MG63 (cell line): ENCODE measurements at regions not wholly inside any gene's neighbourhood (a gene's known extent, or its start where the extent isn't known, plus 50 kb on each side); places are given as distances from the start of the nearest gene placed in this dataset.

ENCODE experiments used
- DNase-seq: peaks from one replicate; pipeline ENCODE4 v3.0.0-alpha.2; 2020
- H3K27me3 ChIP-seq: fragments of 250-450 bp; sonication (Bioruptor Pico); 2 replicates; pipeline ENCODE4 v1.5.1; 2020; ENCODE audit warnings: mild to moderate bottlenecking, moderate library complexity
- H3K36me3 ChIP-seq: fragments of 250-450 bp; sonication (Bioruptor Pico); 2 replicates; pipeline ENCODE4 v1.5.1; 2020; ENCODE audit warnings: mild to moderate bottlenecking, moderate library complexity
- H3K4me3 ChIP-seq: fragments of 250-450 bp; sonication (Bioruptor Pico); 2 replicates; pipeline ENCODE4 v1.5.1; 2020; ENCODE audit warnings: mild to moderate bottlenecking, moderate library complexity
- H3K9me3 ChIP-seq: fragments of 250-450 bp; sonication (Bioruptor Pico); 2 replicates; pipeline ENCODE4 v1.5.1; 2020; ENCODE audit warnings: mild to moderate bottlenecking, moderate library complexity

DNA sequence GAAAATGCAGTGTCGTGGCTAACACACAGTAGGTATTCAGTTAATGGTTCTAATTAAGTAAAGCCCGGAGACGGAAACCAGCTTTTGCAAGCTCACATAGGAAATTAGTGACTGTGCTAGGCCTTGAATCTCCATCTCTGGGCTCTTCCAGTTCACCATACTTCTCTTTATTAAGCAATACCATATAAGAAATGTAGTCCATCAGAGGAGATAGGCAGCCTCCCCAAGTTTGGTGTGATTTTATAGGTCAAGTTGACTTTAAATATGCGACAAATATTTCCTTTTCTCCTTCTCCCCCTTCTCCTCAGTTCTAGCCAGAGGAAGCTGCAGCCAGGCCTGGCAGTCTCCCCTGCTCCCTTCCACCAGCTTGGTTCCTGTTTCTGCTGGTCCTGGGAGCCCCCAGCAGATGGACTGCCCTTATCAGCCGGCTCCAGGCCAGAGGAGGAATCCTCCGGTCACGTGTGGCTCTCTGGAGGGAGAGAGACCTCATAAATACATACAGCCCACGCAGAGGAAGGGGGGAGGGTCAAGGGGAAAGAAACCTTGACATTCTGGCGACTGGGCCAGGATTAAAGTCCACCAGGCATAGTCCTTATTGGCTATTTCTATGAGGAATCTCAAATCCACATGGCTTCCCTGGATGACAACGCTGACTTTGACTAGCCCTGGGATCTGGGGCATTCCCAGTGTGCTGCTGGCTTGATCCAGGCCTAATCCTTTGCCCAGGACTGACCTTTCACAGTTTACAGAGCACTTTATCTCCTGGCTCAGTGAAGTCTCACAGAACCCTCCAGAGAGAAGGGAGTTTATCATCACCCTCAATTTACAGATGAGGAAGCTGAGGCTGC lies 115.1 kb upstream of the JUN start:
- Histone ChIP-seq H3K27me3 (no peaks in the 10 kb centered on the region), H3K36me3 (no peaks in the 10 kb centered on the region), H3K4me3 (no peak overlapping the region), H3K9me3 (no peaks in the 10 kb centered on the region)
- no peak for DNase-seq

DNA sequence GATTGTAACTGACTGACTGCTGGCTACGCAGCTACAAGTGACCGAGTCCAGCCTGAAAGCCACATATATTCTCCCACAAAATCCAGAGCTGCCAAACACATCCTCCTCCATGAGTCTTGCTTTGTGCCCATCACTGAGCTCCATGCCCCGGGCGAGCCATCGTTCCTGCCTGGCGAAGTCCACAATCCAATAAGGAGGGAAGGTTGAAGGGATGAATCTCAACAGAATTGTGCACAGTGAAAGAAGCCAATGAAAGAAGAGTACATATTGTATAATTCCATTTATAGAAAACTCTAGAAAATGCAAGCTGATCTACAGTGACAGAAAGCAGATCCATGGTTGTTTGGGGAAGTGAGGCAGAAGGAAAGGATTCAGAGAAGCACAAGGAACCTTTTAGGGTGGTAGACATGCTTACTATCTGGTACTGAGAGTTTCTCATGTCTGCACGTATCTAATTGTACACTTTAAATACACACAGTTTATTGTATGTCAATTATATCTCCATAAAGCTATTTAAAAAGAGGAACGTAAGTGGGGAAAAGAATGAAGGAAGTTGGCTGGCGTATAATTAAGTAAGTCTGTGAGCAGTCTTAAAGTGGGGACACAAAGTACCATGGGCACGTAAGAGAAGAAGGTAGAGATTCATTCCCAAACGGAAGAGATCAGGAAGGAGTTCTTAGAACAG lies 115.9 kb upstream of the JUN start:
- Histone ChIP-seq H3K36me3 (no peaks in the 10 kb centered on the region), H3K9me3 (no peaks in the 10 kb centered on the region)
- no peak for DNase-seq

DNA sequence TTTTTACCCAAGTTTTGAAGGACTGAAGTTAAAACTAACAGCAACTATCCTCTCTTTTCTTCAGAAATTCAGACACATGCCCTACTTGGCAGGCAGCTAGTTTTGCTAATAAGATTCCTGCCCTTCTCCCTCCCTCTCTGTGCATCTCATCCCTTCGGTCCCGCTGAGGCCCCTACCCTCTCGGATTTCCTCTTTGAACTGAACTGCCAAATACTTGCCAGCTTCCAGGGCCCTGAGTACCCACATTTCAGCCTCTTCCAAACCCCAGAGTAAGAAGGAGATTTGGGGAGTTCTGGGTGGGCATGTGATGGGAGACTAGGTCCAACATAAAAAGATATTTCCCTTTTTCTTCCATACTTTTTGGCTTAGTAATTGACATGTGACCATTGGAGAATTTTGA lies 116.5 kb upstream of the JUN start:
- Histone ChIP-seq H3K4me3 (no peak overlapping the region), H3K27me3 (no peaks in the 10 kb centered on the region), H3K9me3 (no peaks in the 10 kb centered on the region), H3K36me3 (no peaks in the 10 kb centered on the region)
- no peak for DNase-seq

More for the DNA sequence above, 115.9 kb upstream of the JUN start:
- H3K4me3 ChIP-seq = no peak overlapping the region
- H3K27me3 ChIP-seq = no peaks in the 10 kb centered on the region

DNA sequence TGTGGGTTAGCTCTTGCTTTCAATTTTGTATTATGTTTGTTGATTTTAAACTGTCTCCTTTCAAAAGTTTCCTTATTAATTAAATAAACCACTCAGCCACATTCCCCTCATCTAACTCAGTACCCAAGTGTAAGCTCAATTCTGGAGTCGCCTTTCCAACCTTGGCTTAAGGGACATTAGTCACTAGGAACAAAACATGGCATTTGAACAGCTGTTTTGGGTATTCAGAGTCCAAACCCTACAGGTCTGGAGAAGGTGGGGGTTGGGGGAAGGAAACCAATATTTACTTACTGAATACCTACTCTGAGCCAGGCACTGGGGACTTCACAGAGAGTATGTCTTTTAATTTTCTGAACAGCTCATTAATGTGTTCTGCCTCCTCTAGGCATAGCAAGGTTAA lies 117.2 kb upstream of the JUN start:
- Histone ChIP-seq H3K27me3 (no peaks in the 10 kb centered on the region), H3K4me3 (no peak overlapping the region), H3K9me3 (no peaks in the 10 kb centered on the region), H3K36me3 (no peaks in the 10 kb centered on the region)
- DNase-seq = no peak

DNA sequence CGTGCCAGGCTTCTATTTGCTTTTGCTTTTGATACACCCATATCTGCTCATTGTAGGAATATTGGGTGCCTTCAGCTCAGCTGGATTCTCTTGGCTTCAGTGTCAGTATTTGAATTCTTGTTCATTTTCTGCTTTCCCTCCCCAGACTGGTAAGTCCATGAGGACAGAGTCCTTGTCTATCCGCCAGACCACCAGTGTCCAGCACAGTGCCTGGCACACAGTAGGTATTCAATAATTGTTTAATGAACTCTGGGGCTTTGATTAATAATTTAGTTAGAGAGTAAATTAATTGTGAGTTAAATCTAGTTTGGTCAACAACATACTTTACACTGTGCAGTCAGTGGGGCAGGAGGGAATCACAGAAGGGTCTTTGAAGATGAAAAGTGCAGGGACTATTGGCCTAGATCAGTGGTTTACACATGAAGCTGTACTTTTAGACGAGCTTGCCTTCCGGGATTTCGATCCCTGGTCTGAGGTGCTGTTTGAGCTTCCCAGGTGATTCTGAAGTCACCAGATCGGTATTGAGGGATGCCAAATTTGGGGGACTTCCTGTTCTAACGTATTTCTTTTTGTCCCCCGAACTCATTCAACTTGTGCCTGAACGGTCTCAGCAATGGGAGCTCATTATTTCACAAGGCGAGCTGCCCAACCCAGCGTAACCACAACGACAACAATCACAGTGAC lies 119.1 kb upstream of the JUN start:
- H3K27me3 ChIP-seq = no peaks in the 10 kb centered on the region
- peak overlapping the region; percentile 50 for H3K4me3 ChIP-seq
- no peaks in the 10 kb centered on the region for H3K36me3 ChIP-seq
- H3K9me3 ChIP-seq = no peaks in the 10 kb centered on the region
- no peak for DNase-seq

DNA sequence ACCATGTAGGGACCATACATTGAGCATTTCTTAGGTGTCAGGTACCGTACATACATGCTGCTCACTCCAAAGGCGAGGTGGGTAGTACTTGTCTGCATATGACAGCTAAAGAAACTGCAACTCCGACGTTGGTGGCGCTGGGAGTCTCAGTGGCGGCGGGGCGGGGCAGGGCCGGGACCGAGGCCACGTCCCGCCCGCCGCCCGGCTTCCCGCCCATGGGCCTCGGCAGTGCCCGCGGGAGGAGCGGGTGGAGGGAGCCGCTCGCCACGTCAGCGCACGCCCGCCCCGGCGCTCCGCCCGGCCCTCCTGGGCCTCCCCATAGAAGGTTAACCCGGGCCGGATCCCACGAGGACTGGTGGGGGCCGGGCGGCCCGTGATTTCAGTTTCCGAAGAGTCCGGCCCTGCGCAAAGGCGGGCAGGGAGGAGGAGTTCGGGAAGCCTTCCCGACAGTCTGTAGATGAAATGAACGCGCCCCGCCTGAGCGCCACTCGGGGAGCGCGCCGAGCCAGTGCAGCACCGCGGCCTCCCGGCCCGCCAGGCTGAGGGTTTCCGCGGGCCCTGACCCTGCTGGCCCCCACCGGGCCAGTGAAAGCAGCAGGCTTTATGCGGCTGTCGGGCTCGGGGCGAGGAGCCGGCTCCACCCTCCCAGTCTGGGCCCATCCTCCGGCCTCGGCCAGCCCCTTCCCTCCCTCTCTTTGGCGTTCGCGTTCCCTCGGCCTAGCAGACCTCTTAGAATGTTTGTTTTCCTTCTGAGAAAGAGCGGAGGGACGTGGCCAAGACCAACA lies 119.9 kb upstream of the JUN start:
- no peaks in the 10 kb centered on the region for H3K36me3 ChIP-seq
- peak; percentile 95 for DNase-seq
- no peaks in the 10 kb centered on the region for H3K27me3 ChIP-seq
- peak overlapping the region; percentile 50 for H3K4me3 ChIP-seq
- no peaks in the 10 kb centered on the region for H3K9me3 ChIP-seq

DNA sequence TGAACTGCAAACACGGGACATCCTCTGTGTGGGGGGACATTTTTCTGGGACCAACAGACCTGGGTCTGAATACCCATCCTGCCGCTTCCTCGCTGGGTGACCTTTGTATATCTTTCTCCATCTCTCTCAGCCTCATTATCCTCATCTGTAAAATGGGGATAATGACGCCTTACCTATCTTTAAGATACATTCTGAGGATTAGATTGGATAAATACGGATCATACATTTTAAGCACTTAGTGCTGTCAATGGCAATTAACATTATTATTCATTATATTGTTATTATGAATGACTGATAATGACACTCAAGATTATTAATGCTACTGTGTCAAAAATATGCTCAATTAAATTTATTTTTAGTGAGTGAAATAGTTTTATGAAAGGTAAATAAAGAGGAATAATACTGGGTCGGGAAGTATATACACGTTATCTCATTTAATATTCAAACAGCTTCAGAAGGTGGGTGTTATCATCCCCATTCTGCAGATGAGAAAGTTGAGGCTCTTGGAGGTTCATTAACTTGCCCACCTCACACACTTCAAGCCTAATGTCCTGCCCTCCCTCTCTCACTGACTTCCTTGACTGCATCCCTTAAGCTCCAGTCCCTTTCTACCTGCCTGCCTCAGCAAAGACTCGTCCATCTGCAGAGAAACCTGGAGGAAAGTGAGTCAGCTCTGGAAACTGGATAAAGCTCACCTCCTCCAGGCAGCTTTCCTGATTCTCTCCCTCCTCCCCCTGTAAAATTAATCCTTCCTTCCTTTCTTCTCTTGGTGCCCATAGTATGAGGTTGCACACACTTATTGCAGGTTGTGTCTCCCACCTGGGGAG lies 120.7 kb upstream of the JUN start:
- Histone ChIP-seq H3K4me3 (peak overlapping the region; percentile 50), H3K36me3 (no peaks in the 10 kb centered on the region), H3K9me3 (no peaks in the 10 kb centered on the region), H3K27me3 (no peaks in the 10 kb centered on the region)
- no peak for DNase-seq

DNA sequence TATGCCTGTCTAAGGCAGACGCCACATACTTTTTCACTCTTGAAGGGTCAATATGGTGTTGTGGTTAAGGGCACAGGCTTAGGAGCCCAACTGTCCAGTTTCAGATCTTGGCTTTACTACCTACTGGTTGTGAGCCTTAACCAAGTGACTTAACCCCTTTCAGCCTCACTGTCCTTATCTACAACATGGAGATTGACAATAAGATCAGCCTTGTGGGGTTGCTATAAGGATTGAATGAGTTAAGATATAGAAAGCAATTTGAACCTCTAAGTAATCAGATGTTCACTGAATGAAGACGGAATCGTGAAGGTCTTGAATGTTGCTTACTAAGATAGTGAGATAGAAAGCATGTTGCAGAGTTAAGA lies 121.3 kb upstream of the JUN start:
- H3K27me3 ChIP-seq = no peaks in the 10 kb centered on the region
- no peaks in the 10 kb centered on the region for H3K9me3 ChIP-seq
- H3K4me3 ChIP-seq = no peak overlapping the region
- DNase-seq = no peak
- no peaks in the 10 kb centered on the region for H3K36me3 ChIP-seq

DNA sequence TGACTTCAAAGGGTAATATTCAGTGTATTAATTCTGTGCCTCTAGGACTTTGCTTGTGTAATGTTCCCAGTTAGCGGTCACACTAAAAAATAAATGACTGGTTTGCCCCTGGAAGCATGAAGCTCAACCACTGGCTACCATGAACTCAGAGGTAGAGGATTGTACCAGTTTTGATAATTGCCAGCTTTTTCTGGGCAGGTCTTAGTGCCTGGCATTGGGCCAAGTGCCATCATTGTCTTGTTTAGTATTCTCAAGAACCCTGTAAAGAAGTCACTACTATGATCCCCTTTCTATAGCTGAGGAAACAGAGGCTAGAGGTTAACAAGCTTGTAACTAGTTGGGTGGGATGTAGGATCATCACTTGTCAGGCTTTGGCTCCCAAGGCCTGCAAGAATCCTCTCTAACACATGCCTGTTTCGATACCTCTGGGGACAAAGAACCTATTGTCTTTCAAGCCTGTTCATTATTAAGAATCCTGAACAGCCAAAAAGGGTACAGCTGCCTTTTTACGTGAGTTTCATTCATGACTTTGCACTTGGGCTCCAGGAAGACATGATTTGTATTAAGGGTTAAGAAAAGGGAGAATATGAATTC lies 121.9 kb upstream of the JUN start:
- no peaks in the 10 kb centered on the region for H3K9me3 ChIP-seq
- DNase-seq = no peak
- no peaks in the 10 kb centered on the region for H3K27me3 ChIP-seq

DNA sequence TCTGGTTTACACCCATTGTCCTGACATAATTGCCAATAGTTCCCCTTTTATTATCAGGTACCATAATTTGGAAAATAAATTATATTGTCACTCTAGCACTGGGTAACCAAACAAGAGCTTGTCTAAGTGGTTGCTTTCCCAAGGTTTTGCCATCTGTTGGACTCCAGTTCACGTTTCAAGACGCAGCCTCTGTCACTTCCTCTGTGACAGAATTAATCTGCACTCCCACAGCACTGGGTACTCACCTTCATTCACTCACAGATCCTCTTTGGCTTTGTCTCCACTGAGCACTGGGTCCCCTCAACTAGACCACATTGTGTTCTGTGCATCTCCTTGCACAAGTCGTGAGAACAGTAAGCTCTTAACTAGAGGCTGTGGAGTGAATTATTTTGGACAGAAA lies 123.6 kb upstream of the JUN start:
- DNase-seq = no peak
- Histone ChIP-seq H3K9me3 (no peaks in the 10 kb centered on the region), H3K36me3 (no peaks in the 10 kb centered on the region), H3K27me3 (no peaks in the 10 kb centered on the region), H3K4me3 (no peak overlapping the region)

More for the DNA sequence above, 121.9 kb upstream of the JUN start:
- Histone ChIP-seq H3K36me3 (no peaks in the 10 kb centered on the region), H3K4me3 (no peak overlapping the region)

DNA sequence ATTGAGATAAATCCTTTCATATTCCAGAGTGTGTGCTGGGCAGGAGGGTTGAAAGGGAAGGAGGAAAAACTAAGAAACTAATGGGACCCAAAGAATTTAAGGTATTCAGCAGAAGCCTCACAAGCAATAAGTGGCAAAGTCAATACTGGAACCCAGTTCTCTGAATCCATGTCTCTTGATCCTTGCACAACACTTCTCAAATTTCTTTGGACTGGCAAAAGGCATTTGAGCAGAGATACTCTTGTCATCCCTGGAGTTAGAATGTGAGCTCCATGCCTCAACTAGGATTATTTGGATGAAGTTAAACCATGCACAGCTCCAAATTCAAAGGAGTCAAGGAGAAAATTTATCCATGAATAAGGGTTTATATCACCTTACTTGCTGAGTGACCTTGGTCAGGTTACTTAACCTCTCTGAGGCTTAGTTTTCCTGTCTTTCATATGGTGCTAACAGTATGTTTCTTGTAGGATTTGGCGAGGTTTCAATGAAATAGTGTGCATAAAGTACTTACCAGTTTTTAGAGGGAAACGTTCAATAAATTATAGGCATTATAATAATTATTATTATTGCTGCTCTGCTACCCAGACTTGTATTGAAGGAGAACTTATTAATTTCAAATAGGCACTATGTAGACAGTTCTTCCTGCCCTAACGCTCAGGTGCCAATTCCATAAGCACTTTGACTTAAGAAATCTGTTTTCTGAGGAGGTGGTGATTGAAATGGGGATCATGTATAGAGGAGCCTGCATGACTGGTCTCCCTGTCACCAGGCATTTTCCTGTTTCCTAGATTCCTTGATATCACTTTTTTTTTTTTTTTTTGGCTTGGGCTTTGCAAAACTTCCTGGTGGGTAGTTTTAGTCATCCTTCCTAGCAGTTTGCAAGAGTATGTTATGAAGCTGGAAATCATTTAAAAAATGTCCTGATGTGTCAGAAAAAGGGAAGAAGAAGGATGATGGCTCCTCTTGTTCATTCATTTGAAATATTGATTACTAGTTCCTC lies 125.0 kb upstream of the JUN start:
- no peaks in the 10 kb centered on the region; the same call in 1 of the 2 replicates for H3K9me3 ChIP-seq
- no peaks in the 10 kb centered on the region for H3K36me3 ChIP-seq
- DNase-seq = peak; percentile 61
- H3K27me3 ChIP-seq = no peaks in the 10 kb centered on the region
- no peak overlapping the region for H3K4me3 ChIP-seq

DNA sequence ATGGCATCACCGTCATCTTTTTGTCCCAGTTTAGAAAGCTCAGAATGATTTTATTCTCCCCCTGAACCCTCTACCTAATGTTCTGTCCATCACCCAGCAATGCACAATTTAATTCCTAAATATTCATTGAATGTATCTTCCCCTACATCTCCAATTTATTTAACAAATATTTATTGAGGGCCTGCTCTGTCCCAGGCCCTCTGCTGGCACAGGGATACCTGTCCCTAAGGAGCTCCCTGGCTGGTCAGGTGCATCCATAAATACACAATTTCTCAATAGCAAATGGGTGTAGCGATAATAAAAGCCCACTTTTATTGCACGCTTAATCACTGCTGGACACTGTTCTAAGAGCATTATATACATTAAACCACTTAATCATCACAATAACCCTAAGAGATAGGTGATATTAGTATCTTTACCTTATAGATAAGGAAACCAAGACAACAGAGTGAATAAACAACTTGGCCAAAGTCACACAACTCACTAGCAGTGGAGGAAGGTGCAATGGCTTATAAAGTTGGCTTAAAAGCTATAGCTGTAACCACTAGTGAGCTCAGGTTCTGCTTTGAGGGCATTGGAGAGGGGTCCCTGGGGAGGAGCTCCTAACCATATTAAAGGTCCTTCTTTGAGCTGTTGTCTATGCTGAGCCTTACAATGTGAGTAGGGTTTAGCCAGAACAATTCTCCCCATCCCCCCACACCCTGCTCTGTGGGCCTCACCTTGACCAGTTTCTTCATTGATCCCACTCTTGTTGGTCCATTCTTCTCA lies 126.3 kb upstream of the JUN start:
- Histone ChIP-seq H3K9me3 (peaks cover 4% of the 10 kb centered on the region; the same call in 1 of the 2 replicates), H3K36me3 (no peaks in the 10 kb centered on the region), H3K27me3 (no peaks in the 10 kb centered on the region), H3K4me3 (no peak overlapping the region)
- DNase-seq = no peak

DNA sequence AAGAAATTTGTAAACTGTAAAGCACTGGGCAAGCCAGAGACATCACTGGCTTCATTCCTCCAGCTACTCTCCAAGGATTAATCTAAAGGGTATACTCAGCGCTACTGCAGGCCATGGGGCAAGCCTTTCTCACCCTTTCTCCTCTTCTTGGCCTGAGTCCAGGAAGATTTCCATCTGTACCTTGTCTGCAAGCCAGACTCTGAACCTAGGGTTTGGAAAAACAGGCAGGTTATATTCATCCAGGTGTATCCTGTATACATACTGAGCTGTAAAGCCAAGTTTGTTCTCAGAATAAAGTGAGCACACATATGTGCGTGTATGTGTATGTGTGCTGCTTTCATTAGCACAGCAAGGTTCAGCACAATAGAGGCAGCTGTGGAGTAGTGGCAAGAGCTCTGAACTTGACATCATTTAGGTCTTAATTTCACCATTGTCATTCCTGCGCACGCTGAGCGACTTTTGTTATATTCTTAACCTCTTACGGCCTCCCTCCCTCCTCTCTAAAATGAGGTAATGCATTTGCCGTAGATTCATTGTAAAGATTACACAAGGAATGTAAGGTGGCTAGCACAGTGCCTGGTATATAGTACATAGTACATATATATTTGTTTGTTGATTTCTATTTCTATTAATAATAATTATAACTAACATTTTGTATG lies 128.1 kb upstream of the JUN start:
- Histone ChIP-seq H3K36me3 (no peaks in the 10 kb centered on the region), H3K9me3 (peaks cover 6% of the 10 kb centered on the region; the same call in 1 of the 2 replicates), H3K27me3 (no peaks in the 10 kb centered on the region), H3K4me3 (no peak overlapping the region)
- no peak for DNase-seq

DNA sequence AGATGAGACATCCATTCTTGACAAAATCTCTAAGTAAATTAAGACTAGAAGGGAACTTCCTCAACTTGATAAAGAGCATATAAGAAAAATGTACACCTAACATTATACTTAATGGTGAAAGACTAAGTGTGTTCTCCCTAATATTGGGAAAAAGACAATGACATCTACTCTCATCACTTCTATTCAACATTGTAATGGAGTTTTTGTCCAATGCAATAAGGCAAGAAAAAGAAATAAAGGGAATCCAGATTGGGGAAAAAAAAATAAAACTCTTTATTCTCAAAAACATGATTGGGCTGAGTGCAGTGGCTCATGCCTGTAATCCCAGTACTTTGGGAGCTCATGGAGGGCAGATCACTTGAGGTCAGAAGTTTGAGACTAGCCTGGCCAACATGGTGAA lies 131.1 kb upstream of the JUN start:
- Histone ChIP-seq H3K27me3 (no peaks in the 10 kb centered on the region), H3K36me3 (no peaks in the 10 kb centered on the region), H3K9me3 (peaks cover 6% of the 10 kb centered on the region; the same call in 1 of the 2 replicates), H3K4me3 (no peak overlapping the region)
- no peak for DNase-seq
